Naive B cell (primary cell): ENCODE measurements at regions not wholly inside any gene's neighbourhood (a gene's known extent, or its start where the extent isn't known, plus 50 kb on each side); places are given as distances from the start of the nearest gene placed in this dataset.
A peak's percentile ranks its signal among the peaks of the same experiment; 100 is the strongest.

Experiments
- ATAC-seq, 2 donors: fragments of 150-1000 bp; cut with Tn5 transposase; 2 replicates each; pipeline ENCODE4 v1.10.0; 2021; ENCODE audit warnings: low read depth in 2 of 2, mild to moderate bottlenecking in 2 of 2, moderate library complexity in 2 of 2
- DNase-seq: peaks from one replicate; pipeline ENCODE4 v3.0.0; 2022
- H3K27ac Mint-ChIP-seq, 6 donors: one replicate each; pipeline ENCODE4 v1.8.0; 2020 to 2022; ENCODE audit warnings: mild to moderate bottlenecking in 6 of 6, mixed read lengths in 6 of 6, moderate library complexity in 5 of 6, inconsistent platforms in 2 of 6
- H3K27me3 Mint-ChIP-seq, 3 donors: one replicate each; pipeline ENCODE4 v1.8.0; 2021 to 2022; ENCODE audit warnings: mixed read lengths in 3 of 3, mild to moderate bottlenecking in 1 of 3
- H3K36me3 Mint-ChIP-seq, 2 donors: one replicate each; pipeline ENCODE4 v1.8.0; 2020 to 2022; ENCODE audit warnings: mixed read lengths in 2 of 2, inconsistent platforms in 1 of 2, mild to moderate bottlenecking in 1 of 2
- H3K4me1 Mint-ChIP-seq, 3 donors: one replicate each; pipeline ENCODE4 v1.8.0; 2020 to 2022; ENCODE audit warnings: mixed read lengths in 3 of 3, inconsistent platforms in 1 of 3, mild to moderate bottlenecking in 1 of 3, moderate library complexity in 1 of 3
- H3K4me3 Mint-ChIP-seq, 8 donors: one replicate each; pipeline ENCODE4 v1.8.0; 2020 to 2022; ENCODE audit warnings: mild to moderate bottlenecking in 8 of 8, mixed read lengths in 8 of 8, moderate library complexity in 8 of 8, inconsistent platforms in 2 of 8
- H3K9me3 Mint-ChIP-seq, 7 donors: one replicate each; pipeline ENCODE4 v1.8.0; 2020 to 2022; ENCODE audit warnings: mixed read lengths in 7 of 7, mild to moderate bottlenecking in 5 of 7, inconsistent platforms in 2 of 7, moderate library complexity in 1 of 7

GRCh38 chr2:121868652-121869051, 113.2 kb downstream of the TSN start:
- H3K27ac Mint-ChIP-seq = no peak overlapping the region
- H3K27me3 Mint-ChIP-seq = peaks cover 4 to 28% (median 5%) of the 10 kb centered on the region in 3 donors
- no peak for ATAC-seq
- H3K4me1 Mint-ChIP-seq = no peaks in the 10 kb centered on the region
- H3K4me3 Mint-ChIP-seq = no peak overlapping the region
- H3K9me3 Mint-ChIP-seq = peaks cover 0 to 7% (median 4%) of the 10 kb centered on the region in 7 donors
- H3K36me3 Mint-ChIP-seq = peaks cover 0 to 5% of the 10 kb centered on the region in 2 donors
- DNase-seq = no peak

DNA sequence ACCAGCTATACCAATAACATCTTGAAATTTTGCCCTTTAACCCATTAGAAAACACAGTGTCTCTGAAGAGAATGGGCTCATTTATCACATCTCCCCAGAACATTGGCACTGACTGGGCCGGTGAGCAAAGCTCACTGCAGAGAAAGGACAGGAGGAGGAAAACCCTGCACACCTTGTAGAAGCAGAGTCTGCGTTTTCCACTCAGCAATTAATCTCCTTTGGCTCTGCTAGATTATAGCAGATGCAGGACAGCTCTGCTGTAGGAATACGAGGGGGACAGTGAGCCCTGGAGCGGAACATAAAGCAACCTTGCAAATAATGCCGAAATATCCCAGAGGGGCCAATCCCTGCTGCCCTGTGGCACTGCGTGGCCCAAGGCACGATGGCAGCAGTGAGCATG, 113.9 kb downstream of the TSN start:
- Mint-ChIP-seq H3K27me3 (peaks cover 0 to 30% (median 5%) of the 10 kb centered on the region in 3 donors), H3K27ac (no peak overlapping the region), H3K4me3 (no peak overlapping the region), H3K9me3 (peaks cover 0 to 3% (median 0%) of the 10 kb centered on the region in 7 donors), H3K36me3 (no peaks in the 10 kb centered on the region), H3K4me1 (no peaks in the 10 kb centered on the region)
- no peak for DNase-seq
- no peak for ATAC-seq

DNA sequence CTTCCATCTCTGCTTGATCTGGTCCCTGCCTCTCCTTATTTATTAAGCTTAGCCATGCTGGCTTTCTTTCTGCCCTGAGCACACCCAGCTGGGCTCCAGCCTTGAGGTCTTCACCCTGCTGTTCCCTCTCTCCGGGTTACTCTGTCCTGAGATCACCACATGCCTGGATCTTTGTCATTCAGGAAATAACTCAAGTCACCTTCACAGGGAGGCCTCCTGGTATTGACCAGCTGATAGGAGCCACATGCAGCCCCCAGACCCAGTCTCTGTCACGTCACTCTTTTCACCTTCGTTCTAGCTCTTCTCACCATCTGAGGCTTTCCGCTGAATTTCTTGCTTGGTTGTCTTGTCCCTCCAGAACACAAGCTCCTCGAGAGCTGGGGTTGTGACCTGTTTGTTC, 114.4 kb downstream of the TSN start:
- ATAC-seq (no peak), DNase-seq (no peak)
- Mint-ChIP-seq H3K4me3 (no peak overlapping the region), H3K4me1 (no peaks in the 10 kb centered on the region), H3K36me3 (no peaks in the 10 kb centered on the region), H3K9me3 (peaks cover 0 to 1% (median 0%) of the 10 kb centered on the region in 7 donors), H3K27me3 (peaks cover 0 to 33% (median 5%) of the 10 kb centered on the region in 3 donors), H3K27ac (no peak overlapping the region)

DNA sequence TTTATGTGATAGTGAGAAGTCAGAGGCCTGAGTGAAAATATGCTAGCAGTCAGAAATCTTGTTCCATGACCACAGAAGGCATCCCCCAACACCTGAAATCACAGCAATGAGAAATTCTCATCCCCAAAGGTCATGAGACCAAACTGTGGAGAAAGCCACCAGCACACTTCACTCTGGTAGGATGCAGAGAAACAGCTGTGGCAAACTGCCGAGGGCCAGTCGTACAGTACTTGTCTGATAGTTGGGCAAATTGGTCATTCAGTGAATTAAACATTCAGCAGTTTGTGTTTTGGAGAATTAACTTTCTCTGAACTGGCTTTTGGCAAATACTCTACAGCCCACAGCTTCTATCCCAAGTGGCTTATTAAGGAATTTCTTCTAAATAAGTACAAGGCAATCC, 117.2 kb downstream of the TSN start:
- Mint-ChIP-seq H3K4me3 (no peak overlapping the region), H3K27me3 (peaks cover 4 to 23% (median 5%) of the 10 kb centered on the region in 3 donors), H3K27ac (no peak overlapping the region), H3K9me3 (peaks cover 0 to 1% (median 0%) of the 10 kb centered on the region in 7 donors), H3K36me3 (no peaks in the 10 kb centered on the region), H3K4me1 (no peaks in the 10 kb centered on the region)
- ATAC-seq (no peak), DNase-seq (no peak)

- ATAC-seq (no peak), DNase-seq (no peak)
- Mint-ChIP-seq H3K27me3 (peaks cover 5 to 28% (median 14%) of the 10 kb centered on the region in 3 donors), H3K4me3 (peak overlapping the region in 1 of 8 donors; percentile 66), H3K27ac (no peak overlapping the region), H3K9me3 (peaks cover 0 to 2% (median 0%) of the 10 kb centered on the region in 7 donors), H3K4me1 (no peaks in the 10 kb centered on the region), H3K36me3 (no peaks in the 10 kb centered on the region)
Measured at GRCh38 chr2:121873864-121874263, 118.4 kb downstream of the TSN start.

DNA sequence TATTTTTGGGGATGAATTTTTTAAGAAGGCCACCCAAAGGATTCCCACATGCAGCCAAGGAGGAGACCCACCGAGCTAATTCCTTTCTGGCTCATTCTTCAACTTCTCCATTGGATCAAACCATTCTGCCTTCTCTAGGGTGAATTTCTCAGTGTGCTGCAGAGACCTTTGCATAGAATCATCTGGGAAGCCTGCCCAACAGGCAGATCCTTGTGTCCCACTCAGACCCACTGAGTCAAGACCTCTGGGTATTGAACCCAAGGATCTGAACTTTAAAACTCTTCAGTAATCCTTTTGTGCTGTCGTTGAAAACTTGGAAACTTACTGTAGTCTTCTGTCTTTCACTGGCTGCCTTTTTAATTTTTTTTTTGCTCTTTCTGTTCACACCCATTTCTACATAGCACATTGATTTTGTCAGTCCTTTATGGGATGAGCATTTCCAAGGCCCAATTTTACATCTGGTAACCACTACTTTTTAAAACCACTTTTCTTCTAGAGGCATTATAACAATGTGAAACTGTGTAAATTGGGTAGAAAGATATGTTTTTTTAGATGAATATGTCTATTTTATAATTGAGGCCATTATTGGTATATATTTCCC, 120.2 kb downstream of the TSN start:
- no peak for ATAC-seq
- Mint-ChIP-seq H3K36me3 (no peaks in the 10 kb centered on the region), H3K4me1 (no peaks in the 10 kb centered on the region), H3K9me3 (peaks cover 0 to 4% (median 0%) of the 10 kb centered on the region in 7 donors), H3K27me3 (peaks cover 8 to 19% (median 18%) of the 10 kb centered on the region in 3 donors), H3K27ac (no peak overlapping the region), H3K4me3 (no peak overlapping the region)
- no peak for DNase-seq

- Mint-ChIP-seq H3K9me3 (peaks cover 0 to 4% (median 0%) of the 10 kb centered on the region in 7 donors), H3K27ac (no peak overlapping the region), H3K27me3 (peaks cover 8 to 27% (median 26%) of the 10 kb centered on the region in 3 donors), H3K4me3 (no peak overlapping the region), H3K36me3 (no peaks in the 10 kb centered on the region), H3K4me1 (no peaks in the 10 kb centered on the region)
- no peak for ATAC-seq
- no peak for DNase-seq
Measured at GRCh38 chr2:121877366-121877765, 121.9 kb downstream of the TSN start.

DNA sequence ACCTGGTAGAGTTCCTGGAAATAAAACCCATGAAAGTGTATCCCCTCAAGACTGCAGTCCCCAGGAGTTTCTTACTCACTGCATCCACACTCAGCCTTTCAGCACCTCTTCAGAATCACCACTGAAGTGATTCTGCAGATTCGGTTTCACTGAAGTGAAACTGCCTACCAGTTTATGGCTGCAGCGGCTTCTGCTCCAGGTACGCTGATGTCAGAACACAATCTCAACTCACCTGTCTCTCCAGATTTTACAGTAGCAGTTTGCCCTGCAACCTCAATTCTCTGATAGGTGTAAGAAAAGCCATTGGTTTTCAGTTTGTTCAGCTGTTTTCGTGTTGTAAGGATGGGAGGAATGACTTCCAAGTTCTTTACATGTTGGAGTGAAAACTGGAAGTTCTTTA, 124.8 kb downstream of the TSN start:
- Mint-ChIP-seq H3K4me1 (no peaks in the 10 kb centered on the region), H3K27ac (no peak overlapping the region), H3K36me3 (no peaks in the 10 kb centered on the region), H3K27me3 (peaks cover 12 to 35% (median 25%) of the 10 kb centered on the region in 3 donors), H3K9me3 (peaks cover 0 to 4% (median 0%) of the 10 kb centered on the region in 7 donors), H3K4me3 (no peak overlapping the region)
- ATAC-seq = no peak
- no peak for DNase-seq

GRCh38 chr2:121881038-121881437, 125.6 kb downstream of the TSN start:
- Mint-ChIP-seq H3K27ac (no peak overlapping the region), H3K36me3 (no peaks in the 10 kb centered on the region), H3K9me3 (peaks cover 0 to 4% (median 0%) of the 10 kb centered on the region in 7 donors), H3K4me3 (no peak overlapping the region), H3K4me1 (no peaks in the 10 kb centered on the region), H3K27me3 (peaks cover 12 to 35% (median 27%) of the 10 kb centered on the region in 3 donors)
- no peak for DNase-seq
- ATAC-seq = no peak

- Mint-ChIP-seq H3K27ac (no peak overlapping the region), H3K36me3 (no peaks in the 10 kb centered on the region)
- ATAC-seq = no peak
Measured at GRCh38 chr2:121881950-121882349, 126.5 kb downstream of the TSN start.

GRCh38 chr2:121884078-121884477, 128.6 kb downstream of the TSN start:
- ATAC-seq = no peak
- Mint-ChIP-seq H3K4me1 (no peaks in the 10 kb centered on the region), H3K9me3 (peaks cover 0 to 2% (median 0%) of the 10 kb centered on the region in 7 donors), H3K27ac (no peak overlapping the region), H3K27me3 (peaks cover 7 to 36% (median 32%) of the 10 kb centered on the region in 3 donors), H3K36me3 (no peaks in the 10 kb centered on the region), H3K4me3 (no peak overlapping the region)
- no peak for DNase-seq

More at GRCh38 chr2:121881950-121882349, 126.5 kb downstream of the TSN start:
- Mint-ChIP-seq H3K4me3 (no peak overlapping the region), H3K9me3 (peaks cover 0 to 4% (median 0%) of the 10 kb centered on the region in 7 donors), H3K4me1 (no peaks in the 10 kb centered on the region), H3K27me3 (peaks cover 12 to 36% (median 28%) of the 10 kb centered on the region in 3 donors)
- DNase-seq = no peak

GRCh38 chr2:121884511-121884921, 129.1 kb downstream of the TSN start:
- DNase-seq = no peak
- no peak overlapping the region for H3K27ac Mint-ChIP-seq
- no peak overlapping the region for H3K4me3 Mint-ChIP-seq
- no peak for ATAC-seq
- peaks cover 0 to 2% (median 0%) of the 10 kb centered on the region in 7 donors for H3K9me3 Mint-ChIP-seq
- no peaks in the 10 kb centered on the region for H3K4me1 Mint-ChIP-seq
- H3K27me3 Mint-ChIP-seq = peaks cover 7 to 37% (median 28%) of the 10 kb centered on the region in 3 donors
- no peaks in the 10 kb centered on the region for H3K36me3 Mint-ChIP-seq

- H3K27me3 Mint-ChIP-seq = peaks cover 8 to 37% (median 23%) of the 10 kb centered on the region in 3 donors
- DNase-seq (no peak), ATAC-seq (no peak)
- no peaks in the 10 kb centered on the region for H3K4me1 Mint-ChIP-seq
- peaks cover 0 to 3% (median 0%) of the 10 kb centered on the region in 7 donors for H3K9me3 Mint-ChIP-seq
- no peak overlapping the region for H3K27ac Mint-ChIP-seq
- H3K4me3 Mint-ChIP-seq = no peak overlapping the region
- H3K36me3 Mint-ChIP-seq = no peaks in the 10 kb centered on the region
Measured at GRCh38 chr2:121886059-121886458, 130.6 kb downstream of the TSN start.

- no peaks in the 10 kb centered on the region for H3K36me3 Mint-ChIP-seq
- peaks cover 0 to 3% (median 0%) of the 10 kb centered on the region in 7 donors for H3K9me3 Mint-ChIP-seq
- H3K27ac Mint-ChIP-seq = no peak overlapping the region
- H3K4me1 Mint-ChIP-seq = no peaks in the 10 kb centered on the region
- H3K4me3 Mint-ChIP-seq = peak overlapping the region in 1 of 8 donors; percentile 31
- ATAC-seq (no peak), DNase-seq (no peak)
- H3K27me3 Mint-ChIP-seq = peaks cover 8 to 32% (median 15%) of the 10 kb centered on the region in 3 donors
Measured at GRCh38 chr2:121887513-121888188, 132.2 kb downstream of the TSN start.
